ENCODE measurements at regions not wholly inside any gene's neighbourhood (a gene's known extent, or its start where the extent isn't known, plus 50 kb on each side); places are given as distances from the start of the nearest gene placed in this dataset.

DNA sequence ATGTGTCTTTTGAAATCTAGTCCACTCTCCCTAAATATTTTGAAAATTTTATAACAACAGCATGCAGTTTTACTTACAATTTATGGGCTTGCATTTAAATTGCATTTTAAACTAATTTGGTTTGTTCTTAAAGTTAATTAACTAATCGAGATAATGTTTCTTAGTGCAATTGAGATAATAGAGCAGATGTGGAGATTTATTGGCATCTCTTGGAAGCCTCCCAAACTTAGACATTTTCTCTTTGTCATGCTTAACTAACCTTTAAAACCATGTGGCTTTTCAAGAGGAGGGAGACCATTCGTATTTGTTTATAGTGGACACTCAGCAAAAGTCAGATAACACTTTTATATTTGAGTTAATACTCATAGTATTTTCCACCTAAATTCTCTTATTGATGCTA lies 887.0 kb upstream of the CELF2 start:
- CTCF ChIA-PET = interaction anchor here (1.7 kb wide), 1 partner anchor 13 kb away, joined by 4 read pairs; no protein-coding TSS in a partner anchor
- TF ChIP-seq, protein P1, sequence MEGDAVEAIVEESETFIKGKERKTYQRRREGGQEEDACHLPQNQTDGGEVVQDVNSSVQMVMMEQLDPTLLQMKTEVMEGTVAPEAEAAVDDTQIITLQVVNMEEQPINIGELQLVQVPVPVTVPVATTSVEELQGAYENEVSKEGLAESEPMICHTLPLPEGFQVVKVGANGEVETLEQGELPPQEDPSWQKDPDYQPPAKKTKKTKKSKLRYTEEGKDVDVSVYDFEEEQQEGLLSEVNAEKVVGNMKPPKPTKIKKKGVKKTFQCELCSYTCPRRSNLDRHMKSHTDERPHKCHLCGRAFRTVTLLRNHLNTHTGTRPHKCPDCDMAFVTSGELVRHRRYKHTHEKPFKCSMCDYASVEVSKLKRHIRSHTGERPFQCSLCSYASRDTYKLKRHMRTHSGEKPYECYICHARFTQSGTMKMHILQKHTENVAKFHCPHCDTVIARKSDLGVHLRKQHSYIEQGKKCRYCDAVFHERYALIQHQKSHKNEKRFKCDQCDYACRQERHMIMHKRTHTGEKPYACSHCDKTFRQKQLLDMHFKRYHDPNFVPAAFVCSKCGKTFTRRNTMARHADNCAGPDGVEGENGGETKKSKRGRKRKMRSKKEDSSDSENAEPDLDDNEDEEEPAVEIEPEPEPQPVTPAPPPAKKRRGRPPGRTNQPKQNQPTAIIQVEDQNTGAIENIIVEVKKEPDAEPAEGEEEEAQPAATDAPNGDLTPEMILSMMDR (IDR thresholded peaks at IDR 0.05; ENCODE audit: control extremely low read depth, extremely low read depth, low read depth, missing control alignments) = no peak
- POLR2A ChIA-PET = no interaction called here
- DNase-seq (ENCODE audit: extremely low spot score) = no peak

DNA sequence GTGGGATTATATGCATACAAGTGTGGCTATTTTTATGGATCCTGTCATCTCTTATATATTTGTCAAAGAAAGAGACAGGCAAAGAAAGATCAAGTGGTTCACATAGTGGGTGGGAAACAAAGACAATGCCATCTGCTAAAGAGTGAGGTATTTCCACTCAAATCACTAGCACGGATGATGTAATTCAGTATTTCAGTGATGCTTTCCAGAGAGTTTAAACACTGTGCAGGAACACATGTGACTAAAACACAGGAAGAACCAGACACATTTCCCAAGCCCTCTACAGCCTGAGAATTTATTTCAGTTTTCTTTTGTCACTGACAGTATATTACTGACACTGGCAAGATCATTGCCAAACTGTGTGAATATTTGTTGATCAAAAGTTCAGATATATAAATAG lies 885.7 kb upstream of the CELF2 start:
- DNase-seq (ENCODE audit: extremely low spot score) = no peak
- CTCF ChIA-PET = no interaction called here
- POLR2A ChIA-PET = no interaction called here
- TF ChIP-seq, protein P1 (IDR thresholded peaks at IDR 0.05; ENCODE audit: control extremely low read depth, extremely low read depth, low read depth, missing control alignments) = no peak

DNA sequence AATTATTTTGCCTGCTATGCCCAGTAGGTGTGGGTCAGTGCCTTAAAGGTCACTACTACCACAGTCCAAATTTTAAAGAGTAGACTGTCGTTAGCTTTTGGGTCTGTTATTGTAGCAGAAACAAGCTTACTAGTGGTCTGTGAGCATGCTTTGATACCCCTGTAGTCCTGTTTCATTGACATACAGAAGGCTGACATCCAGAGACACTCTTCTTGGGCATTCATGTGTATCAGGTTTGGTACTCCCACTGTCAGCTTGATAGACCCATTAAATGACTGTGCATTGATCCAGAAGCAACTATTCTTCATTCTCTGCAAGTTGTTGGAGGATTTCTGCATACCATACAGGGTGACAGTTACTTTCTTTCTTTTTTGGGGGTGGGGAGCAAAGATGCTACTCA lies 884.4 kb upstream of the CELF2 start:
- no peak for DNase-seq (ENCODE audit: extremely low spot score)
- ChIA-PET CTCF (interaction anchor here (1.3 to 1.6 kb wide), 2 partner anchors 11 to 22 kb away, joined by 3 read pairs; no protein-coding TSS in a partner anchor), POLR2A (no interaction called here)
- TF ChIP-seq, protein P1 (IDR thresholded peaks at IDR 0.05; ENCODE audit: control extremely low read depth, extremely low read depth, low read depth, missing control alignments) = no peak

GRCh38 chr10:10138685-10139084 lies 879.0 kb upstream of the CELF2 start:
- no peak for DNase-seq (ENCODE audit: extremely low spot score)
- CTCF ChIA-PET = no interaction called here
- TF ChIP-seq, protein P1 (IDR thresholded peaks at IDR 0.05; ENCODE audit: control extremely low read depth, extremely low read depth, low read depth, missing control alignments) = no peak
- POLR2A ChIA-PET = no interaction called here

DNA sequence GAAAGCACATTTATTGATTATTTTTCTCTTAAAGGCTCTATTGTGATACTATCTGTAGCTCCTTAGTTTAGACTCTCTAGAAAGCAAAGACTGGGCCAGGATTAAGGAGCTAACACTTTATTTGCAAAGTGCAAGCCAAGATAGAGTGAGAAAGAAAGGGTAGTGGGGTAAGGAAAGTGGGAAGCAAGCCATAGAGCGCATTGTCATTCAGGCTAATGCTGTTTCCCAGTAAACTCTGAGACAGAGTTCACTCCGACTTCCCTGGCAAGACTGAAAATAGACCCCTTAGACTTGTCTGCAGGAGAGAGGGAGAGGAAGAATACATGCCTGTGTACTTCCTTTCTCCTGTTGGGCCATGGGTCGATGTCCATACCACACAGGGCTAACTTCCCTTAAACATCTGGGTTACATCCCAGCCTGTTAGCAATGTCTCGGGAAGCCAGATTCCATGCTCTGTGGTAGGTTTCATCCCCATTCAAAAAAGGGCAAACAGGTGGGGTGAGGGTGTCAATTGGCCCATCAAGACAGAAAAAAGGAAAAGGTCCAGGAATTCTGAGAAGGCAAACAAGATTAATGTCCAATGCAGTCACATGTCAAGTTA lies 875.8 kb upstream of the CELF2 start:
- TF ChIP-seq, protein P1 (IDR thresholded peaks at IDR 0.05; ENCODE audit: control extremely low read depth, extremely low read depth, low read depth, missing control alignments) = no peak
- POLR2A ChIA-PET = no interaction called here
- CTCF ChIA-PET = no interaction called here
- DNase-seq (ENCODE audit: extremely low spot score) = no peak

DNA sequence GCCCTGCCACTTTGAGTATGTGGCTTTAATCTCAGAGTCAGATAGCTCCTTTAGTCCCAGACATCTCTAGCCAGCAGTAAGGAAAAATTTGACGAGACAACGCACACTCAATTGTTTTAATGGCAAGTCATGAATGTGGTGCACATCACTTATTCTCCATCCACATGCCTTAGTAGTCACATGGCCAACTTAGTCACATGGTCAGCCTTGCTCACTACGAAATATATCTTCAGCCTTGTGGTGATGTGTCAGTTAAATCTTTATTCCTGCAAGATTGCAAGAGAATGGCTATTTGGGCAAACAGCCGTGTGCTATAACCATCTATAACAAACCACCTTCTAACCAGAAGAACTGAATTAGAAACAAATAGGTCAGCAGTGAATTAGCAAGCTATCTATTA lies 871.1 kb upstream of the CELF2 start:
- DNase-seq (ENCODE audit: extremely low spot score) = no peak
- TF ChIP-seq, protein P1 (IDR thresholded peaks at IDR 0.05; ENCODE audit: control extremely low read depth, extremely low read depth, low read depth, missing control alignments) = no peak
- ChIA-PET CTCF (no interaction called here), POLR2A (no interaction called here)

DNA sequence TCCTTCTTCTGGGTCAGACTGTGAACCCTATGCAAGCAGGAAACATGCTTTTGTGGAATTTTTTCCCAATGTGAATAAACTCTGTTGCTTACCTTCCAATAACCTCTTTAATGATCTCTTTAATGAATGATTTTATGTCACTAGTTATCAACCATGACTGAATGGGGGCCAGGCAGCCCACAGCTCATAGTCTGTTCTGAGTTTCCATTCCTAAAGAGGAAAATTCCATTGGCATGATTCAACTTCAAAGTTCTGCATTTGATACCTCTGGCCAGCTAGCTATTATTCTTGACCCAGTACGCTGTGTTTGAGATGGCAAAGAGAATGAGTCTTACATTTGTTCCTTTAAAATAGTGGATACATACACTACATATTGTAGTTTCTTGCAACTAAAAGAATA lies 867.8 kb upstream of the CELF2 start:
- POLR2A ChIA-PET = no interaction called here
- TF ChIP-seq, protein P1 (IDR thresholded peaks at IDR 0.05; ENCODE audit: control extremely low read depth, extremely low read depth, low read depth, missing control alignments) = no peak
- no peak for DNase-seq (ENCODE audit: extremely low spot score)
- CTCF ChIA-PET = no interaction called here
